HG02623 (cell line): ENCODE measurements at regions not wholly inside any gene's neighbourhood (a gene's known extent, or its start where the extent isn't known, plus 50 kb on each side); places are given as distances from the start of the nearest gene placed in this dataset.

Experiments
- ATAC-seq: cut with Tn5 transposase; IDR thresholded peaks from one replicate; pipeline ENCODE4 v1.9.1; 2021; ENCODE audit warnings: moderate library complexity; ENCODE audit not compliant: unreplicated experiment

- ATAC-seq: no peak
Measured at GRCh38 chr3:40800343-40800742, 275.6 kb downstream of the ZNF621 start.

- no peak for ATAC-seq
Measured at GRCh38 chr3:40801284-40801741, 276.6 kb downstream of the ZNF621 start.

GRCh38 chr3:40803311-40803710, 278.6 kb downstream of the ZNF621 start:
- no peak for ATAC-seq

- ATAC-seq: no peak
Measured at GRCh38 chr3:40805456-40805855, 280.7 kb downstream of the ZNF621 start.

GRCh38 chr3:40810813-40811212, 286.1 kb downstream of the ZNF621 start:
- no peak for ATAC-seq

GRCh38 chr3:40817017-40817416, 292.3 kb downstream of the ZNF621 start:
- no peak for ATAC-seq

GRCh38 chr3:40821315-40821714, 296.6 kb downstream of the ZNF621 start:
- no peak for ATAC-seq

GRCh38 chr3:40827226-40827625, 302.5 kb downstream of the ZNF621 start:
- no peak for ATAC-seq

GRCh38 chr3:40827942-40828688, 303.4 kb downstream of the ZNF621 start:
- no peak for ATAC-seq

- no peak for ATAC-seq
Measured at GRCh38 chr3:40828741-40829415, 304.1 kb downstream of the ZNF621 start.

GRCh38 chr3:40829876-40830275, 305.1 kb downstream of the ZNF621 start:
- no peak for ATAC-seq

GRCh38 chr3:40837300-40837699, 312.5 kb downstream of the ZNF621 start:
- ATAC-seq: no peak

GRCh38 chr3:40841131-40841530, 316.4 kb downstream of the ZNF621 start:
- ATAC-seq: no peak

GRCh38 chr3:40841570-40842109, 316.9 kb downstream of the ZNF621 start:
- ATAC-seq: no peak

- ATAC-seq: no peak
Measured at GRCh38 chr3:40842714-40843113, 318.0 kb downstream of the ZNF621 start.

- no peak for ATAC-seq
Measured at GRCh38 chr3:40843208-40843624, 318.5 kb downstream of the ZNF621 start.

- no peak for ATAC-seq
Measured at GRCh38 chr3:40843851-40844548, 319.2 kb downstream of the ZNF621 start.

GRCh38 chr3:40844896-40845295, 320.1 kb downstream of the ZNF621 start:
- no peak for ATAC-seq

GRCh38 chr3:40845447-40845846, 320.7 kb downstream of the ZNF621 start:
- no peak for ATAC-seq

- no peak for ATAC-seq
Measured at GRCh38 chr3:40845916-40846315, 321.2 kb downstream of the ZNF621 start.

GRCh38 chr3:40846451-40846850, 321.7 kb downstream of the ZNF621 start:
- ATAC-seq: no peak
